ENCODE measurements at regions not wholly inside any gene's neighbourhood (a gene's known extent, or its start where the extent isn't known, plus 50 kb on each side); places are given as distances from the start of the nearest gene placed in this dataset.

DNA sequence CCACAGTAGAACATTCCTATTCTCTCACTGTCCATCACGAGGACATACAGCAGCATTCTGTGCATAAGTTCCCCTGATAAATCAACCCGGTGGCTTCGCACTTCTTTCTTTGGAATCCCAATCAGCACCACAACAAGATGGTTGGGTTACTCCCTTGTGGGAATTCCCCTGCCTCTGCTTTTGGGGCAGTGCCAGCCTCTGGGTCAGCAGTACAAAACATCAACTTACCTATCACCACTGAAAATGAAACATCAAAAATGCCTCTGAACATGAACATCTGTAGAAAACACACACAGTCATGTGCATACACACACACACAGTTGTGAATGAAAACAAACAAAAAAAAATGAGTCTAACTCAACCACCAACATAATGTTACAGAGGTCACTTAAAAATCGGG is 79.3 kb downstream of the KCNA4 start:
- Mint-ChIP-seq H3K4me1 (ENCODE audit: low read depth, unreplicated experiment) (peaks cover 6% of the 10 kb centered on the region), H3K4me3 (ENCODE audit: low read depth, unreplicated experiment) (no peak overlapping the region), H3K36me3 (ENCODE audit: insufficient read depth, unreplicated experiment) (no peaks in the 10 kb centered on the region), H3K27me3 (ENCODE audit: unreplicated experiment) (no peaks in the 10 kb centered on the region), H3K27ac (ENCODE audit: unreplicated experiment) (no peak overlapping the region), H3K9me3 (ENCODE audit: low read depth, unreplicated experiment) (peaks cover 5% of the 10 kb centered on the region)
- CTCF ChIA-PET, result no interaction called here
- DNase-seq, result peak; percentile 2
- intact Hi-C loops (cut with micrococcal nuclease; ENCODE audit: unreplicated experiment), result no loop called here
- TF ChIP-seq, protein P1, sequence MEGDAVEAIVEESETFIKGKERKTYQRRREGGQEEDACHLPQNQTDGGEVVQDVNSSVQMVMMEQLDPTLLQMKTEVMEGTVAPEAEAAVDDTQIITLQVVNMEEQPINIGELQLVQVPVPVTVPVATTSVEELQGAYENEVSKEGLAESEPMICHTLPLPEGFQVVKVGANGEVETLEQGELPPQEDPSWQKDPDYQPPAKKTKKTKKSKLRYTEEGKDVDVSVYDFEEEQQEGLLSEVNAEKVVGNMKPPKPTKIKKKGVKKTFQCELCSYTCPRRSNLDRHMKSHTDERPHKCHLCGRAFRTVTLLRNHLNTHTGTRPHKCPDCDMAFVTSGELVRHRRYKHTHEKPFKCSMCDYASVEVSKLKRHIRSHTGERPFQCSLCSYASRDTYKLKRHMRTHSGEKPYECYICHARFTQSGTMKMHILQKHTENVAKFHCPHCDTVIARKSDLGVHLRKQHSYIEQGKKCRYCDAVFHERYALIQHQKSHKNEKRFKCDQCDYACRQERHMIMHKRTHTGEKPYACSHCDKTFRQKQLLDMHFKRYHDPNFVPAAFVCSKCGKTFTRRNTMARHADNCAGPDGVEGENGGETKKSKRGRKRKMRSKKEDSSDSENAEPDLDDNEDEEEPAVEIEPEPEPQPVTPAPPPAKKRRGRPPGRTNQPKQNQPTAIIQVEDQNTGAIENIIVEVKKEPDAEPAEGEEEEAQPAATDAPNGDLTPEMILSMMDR (IDR thresholded peaks at IDR 0.05; ENCODE audit: unreplicated experiment), result no peak
- no TSS peak for BruUV-seq (replicated peaks)

GRCh38 chr11:29934115-29934638 is 82.7 kb downstream of the KCNA4 start:
- Mint-ChIP-seq H3K4me3 (ENCODE audit: low read depth, unreplicated experiment) (no peak overlapping the region), H3K27me3 (ENCODE audit: unreplicated experiment) (no peaks in the 10 kb centered on the region), H3K27ac (ENCODE audit: unreplicated experiment) (no peak overlapping the region), H3K36me3 (ENCODE audit: insufficient read depth, unreplicated experiment) (no peaks in the 10 kb centered on the region), H3K9me3 (ENCODE audit: low read depth, unreplicated experiment) (peaks cover 8% of the 10 kb centered on the region), H3K4me1 (ENCODE audit: low read depth, unreplicated experiment) (peaks cover 6% of the 10 kb centered on the region)
- BruUV-seq (replicated peaks), result no TSS peak
- DNase-seq, result no peak
- intact Hi-C loops (cut with micrococcal nuclease; ENCODE audit: unreplicated experiment), result no loop called here
- CTCF ChIA-PET, result no interaction called here
- TF ChIP-seq, protein P1 (IDR thresholded peaks at IDR 0.05; ENCODE audit: unreplicated experiment), result no peak

DNA sequence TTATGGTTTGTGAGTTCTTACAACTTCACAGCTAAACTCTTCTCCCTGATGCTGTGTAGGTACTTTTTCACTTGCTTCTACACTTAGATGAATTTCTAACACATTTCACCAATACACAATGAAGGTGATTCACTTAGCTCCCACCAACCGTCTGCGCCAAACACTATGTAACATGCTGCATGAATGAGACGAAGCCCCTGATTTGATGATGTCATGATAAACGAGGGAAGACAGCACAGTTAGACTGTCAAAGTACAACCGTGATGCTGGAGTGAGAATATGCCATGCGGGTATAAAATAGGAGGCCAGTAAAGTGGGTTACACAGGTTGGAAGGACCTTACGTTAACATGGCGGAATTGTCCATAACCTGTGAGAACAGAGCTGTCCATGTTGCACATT is 100.8 kb downstream of the KCNA4 start:
- H3K4me1 Mint-ChIP-seq (ENCODE audit: low read depth, unreplicated experiment), result no peaks in the 10 kb centered on the region
- TF ChIP-seq, protein P1 (IDR thresholded peaks at IDR 0.05; ENCODE audit: unreplicated experiment), result no peak
- DNase-seq, result no peak
- intact Hi-C loops (cut with micrococcal nuclease; ENCODE audit: unreplicated experiment), result no loop called here
- H3K27ac Mint-ChIP-seq (ENCODE audit: unreplicated experiment), result no peak overlapping the region
- no peak overlapping the region for H3K4me3 Mint-ChIP-seq (ENCODE audit: low read depth, unreplicated experiment)
- no peaks in the 10 kb centered on the region for H3K36me3 Mint-ChIP-seq (ENCODE audit: insufficient read depth, unreplicated experiment)
- H3K9me3 Mint-ChIP-seq (ENCODE audit: low read depth, unreplicated experiment), result peaks cover 13% of the 10 kb centered on the region
- H3K27me3 Mint-ChIP-seq (ENCODE audit: unreplicated experiment), result no peaks in the 10 kb centered on the region
- CTCF ChIA-PET, result no interaction called here
- BruUV-seq (replicated peaks), result no TSS peak

GRCh38 chr11:29914203-29914930 is 102.5 kb downstream of the KCNA4 start:
- intact Hi-C loops (cut with micrococcal nuclease; ENCODE audit: unreplicated experiment), result no loop called here
- CTCF ChIA-PET, result no interaction called here

More at GRCh38 chr11:29914203-29914930, 102.5 kb downstream of the KCNA4 start:
- Mint-ChIP-seq H3K9me3 (ENCODE audit: low read depth, unreplicated experiment) (peaks cover 13% of the 10 kb centered on the region), H3K36me3 (ENCODE audit: insufficient read depth, unreplicated experiment) (no peaks in the 10 kb centered on the region), H3K27ac (ENCODE audit: unreplicated experiment) (no peak overlapping the region), H3K4me3 (ENCODE audit: low read depth, unreplicated experiment) (no peak overlapping the region), H3K4me1 (ENCODE audit: low read depth, unreplicated experiment) (no peaks in the 10 kb centered on the region), H3K27me3 (ENCODE audit: unreplicated experiment) (no peaks in the 10 kb centered on the region)
- no TSS peak for BruUV-seq (replicated peaks)
- TF ChIP-seq, protein P1 (IDR thresholded peaks at IDR 0.05; ENCODE audit: unreplicated experiment), result no peak
- no peak for DNase-seq

Measured in Calu3 (cell line).